NCI-H510A treated with DMSO at 0.1 percent for 48 hours (cell line): ENCODE measurements at regions not wholly inside any gene's neighbourhood (a gene's known extent, or its start where the extent isn't known, plus 50 kb on each side); places are given as distances from the start of the nearest gene placed in this dataset.
"Not testable (repeated sequence)": the region's sequence is repeated elsewhere in the genome, so short reads cannot be mapped to it uniquely, and the experiment has no call there.

Experiments used
- DNase-seq: peaks from one replicate; lab custom pipeline; 2025; lab: John Stamatoyannopoulos, UW

GRCh38 chr14:65834812-65835211 is 422.3 kb downstream of the FUT8 start:
- DNase-seq: no peak

- DNase-seq: no peak
These were observed 423.0 kb downstream of the FUT8 start for GRCh38 chr14:65835501-65835900.

- DNase-seq: no peak
These were observed 426.0 kb downstream of the FUT8 start for GRCh38 chr14:65838565-65838964.

GRCh38 chr14:65840118-65840751 is 427.7 kb downstream of the FUT8 start:
- DNase-seq: peak; percentile 90

GRCh38 chr14:65840786-65841185 is 428.3 kb downstream of the FUT8 start:
- DNase-seq: no peak

GRCh38 chr14:65846196-65846868 is 433.8 kb downstream of the FUT8 start:
- DNase-seq: no peak

GRCh38 chr14:65847075-65847847 is 434.7 kb downstream of the FUT8 start:
- DNase-seq: no peak

GRCh38 chr14:65847931-65848330 is 435.4 kb downstream of the FUT8 start:
- not testable (repeated sequence) for DNase-seq

- no peak for DNase-seq
These were observed 436.6 kb downstream of the FUT8 start for GRCh38 chr14:65849091-65849490.

GRCh38 chr14:65849558-65849957 is 437.0 kb downstream of the FUT8 start:
- peak; percentile 19 for DNase-seq

- no peak for DNase-seq
These were observed 438.1 kb downstream of the FUT8 start for GRCh38 chr14:65850429-65851135.

GRCh38 chr14:65852689-65853088 is 440.2 kb downstream of the FUT8 start:
- no peak for DNase-seq

- no peak for DNase-seq
These were observed 441.0 kb downstream of the FUT8 start for GRCh38 chr14:65853407-65853955.

GRCh38 chr14:65854215-65854614 is 441.7 kb downstream of the FUT8 start:
- no peak for DNase-seq

- no peak for DNase-seq
These were observed 448.6 kb downstream of the FUT8 start for GRCh38 chr14:65860956-65861611.

- no peak for DNase-seq
These were observed 452.0 kb downstream of the FUT8 start for GRCh38 chr14:65864549-65864948.

- DNase-seq: peak; percentile 26
These were observed 452.5 kb downstream of the FUT8 start for GRCh38 chr14:65864984-65865383.

- no peak for DNase-seq
These were observed 453.9 kb downstream of the FUT8 start for GRCh38 chr14:65866448-65866847.

- peak; percentile 92 for DNase-seq
These were observed 454.4 kb downstream of the FUT8 start for GRCh38 chr14:65866886-65867285.

- peak; percentile 68 for DNase-seq
These were observed 454.8 kb downstream of the FUT8 start for GRCh38 chr14:65867333-65867732.

- DNase-seq: no peak
These were observed 460.0 kb downstream of the FUT8 start for GRCh38 chr14:65872536-65872935.

- DNase-seq: no peak
These were observed 464.6 kb downstream of the FUT8 start for GRCh38 chr14:65877166-65877565.
